HG02870 (cell line): ENCODE measurements at regions not wholly inside any gene's neighbourhood (a gene's known extent, or its start where the extent isn't known, plus 50 kb on each side); places are given as distances from the start of the nearest gene placed in this dataset.
"Not testable (repeated sequence)": the region's sequence is repeated elsewhere in the genome, so short reads cannot be mapped to it uniquely, and the experiment has no call there.

Experiments
- ATAC-seq: cut with Tn5 transposase; IDR thresholded peaks from one replicate; pipeline ENCODE4 v1.9.1; 2021; ENCODE audit warnings: mild to moderate bottlenecking, moderate library complexity; ENCODE audit not compliant: unreplicated experiment

GRCh38 chr9:108766626-108767161, 89.1 kb downstream of the ACTL7B start:
- no peak for ATAC-seq

GRCh38 chr9:108765265-108765664, 90.5 kb downstream of the ACTL7B start:
- ATAC-seq, result no peak

DNA sequence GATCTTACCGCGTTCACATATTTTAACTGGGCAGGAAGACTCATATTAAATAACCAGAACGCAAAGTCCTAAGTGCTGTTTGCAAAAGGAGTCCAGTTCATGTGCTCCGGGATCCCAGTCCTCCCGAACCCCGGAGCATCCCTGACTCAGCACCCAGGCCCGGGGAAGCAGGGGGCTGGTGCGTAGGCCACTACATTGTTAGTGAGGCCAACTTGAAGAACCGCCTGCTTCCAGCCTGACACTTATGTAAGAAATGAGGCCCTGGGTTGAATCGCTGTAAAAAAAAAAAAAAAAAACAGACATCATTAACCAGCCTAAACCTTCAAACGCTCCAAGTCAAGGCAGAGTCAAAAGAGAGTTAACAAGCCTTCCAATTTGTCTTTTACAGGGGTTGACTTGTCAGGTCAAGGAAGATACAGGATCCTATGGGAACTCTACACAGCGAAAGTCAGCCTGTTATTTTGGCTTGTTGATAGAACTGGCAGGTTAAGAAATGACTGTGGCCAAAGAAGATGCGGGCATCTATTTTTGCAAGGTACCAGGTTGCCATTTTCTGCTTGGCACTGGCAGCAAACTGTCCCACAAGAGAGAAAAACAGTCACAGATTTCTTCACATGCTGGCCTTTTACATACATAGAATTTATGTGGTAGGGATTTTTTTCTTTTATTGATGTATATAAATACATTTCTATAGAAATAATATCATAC, 93.3 kb downstream of the ACTL7B start:
- ATAC-seq, result no peak

GRCh38 chr9:108761655-108762347, 94.0 kb downstream of the ACTL7B start:
- no peak for ATAC-seq

DNA sequence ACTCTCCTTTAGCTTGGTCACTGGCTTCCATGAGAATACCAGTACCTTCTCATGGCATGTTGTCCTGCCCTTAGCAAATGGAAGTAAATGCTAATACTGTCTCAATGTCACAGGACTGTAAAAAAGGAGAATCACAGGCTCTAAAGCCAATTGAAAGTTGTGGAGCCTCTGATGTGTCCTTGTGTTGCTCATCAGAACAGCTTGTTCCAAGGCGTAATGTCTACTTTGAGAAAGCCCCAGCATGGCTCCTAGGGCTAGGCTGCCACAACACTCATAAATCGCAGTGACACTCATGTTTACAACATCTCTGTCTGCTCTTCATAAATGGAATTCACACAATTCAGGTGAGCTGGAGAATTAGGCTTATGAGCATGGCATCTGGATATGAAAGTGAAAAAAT, 94.9 kb downstream of the ACTL7B start:
- no peak for ATAC-seq

DNA sequence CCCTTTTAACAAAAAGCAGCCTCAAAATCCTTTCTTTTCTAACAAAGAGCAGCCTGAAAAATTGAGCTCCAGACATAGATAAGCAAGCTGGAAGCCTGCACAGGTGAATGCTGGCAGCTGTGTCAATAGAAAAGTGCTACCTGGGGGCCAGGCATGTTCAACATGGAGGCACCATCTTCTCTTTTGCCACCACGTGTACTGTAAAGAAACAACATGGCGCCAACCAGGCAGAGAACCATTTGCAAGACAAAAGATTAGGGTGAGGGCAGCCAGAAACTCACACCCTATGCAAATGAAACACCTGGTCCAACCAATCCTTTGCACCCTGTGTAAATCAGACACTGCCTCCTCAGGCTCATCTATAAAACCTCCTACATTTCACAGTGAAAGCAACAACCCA, 96.0 kb downstream of the ACTL7B start:
- ATAC-seq, result no peak

DNA sequence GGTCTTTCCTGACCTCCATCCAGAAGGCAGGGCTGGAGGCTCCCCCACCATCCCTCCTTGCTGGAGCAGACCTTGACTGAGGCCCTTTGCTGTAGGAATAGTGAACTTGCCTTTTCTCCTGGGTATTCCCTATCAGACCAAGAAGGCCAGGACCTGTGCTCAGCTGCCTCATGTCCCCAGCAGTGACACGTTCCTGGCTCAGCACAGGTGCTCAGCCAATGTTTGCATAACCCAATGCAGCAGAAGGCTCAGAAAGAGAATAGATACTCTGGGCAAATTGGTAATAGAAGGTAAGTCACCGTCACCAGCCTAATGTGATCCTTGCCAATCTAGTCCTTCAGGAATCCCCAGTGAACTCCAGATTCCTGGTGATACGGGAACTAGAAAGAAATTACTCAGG, 96.4 kb downstream of the ACTL7B start:
- ATAC-seq, result no peak

- no peak for ATAC-seq
These were observed 98.9 kb downstream of the ACTL7B start for GRCh38 chr9:108756746-108757490.

DNA sequence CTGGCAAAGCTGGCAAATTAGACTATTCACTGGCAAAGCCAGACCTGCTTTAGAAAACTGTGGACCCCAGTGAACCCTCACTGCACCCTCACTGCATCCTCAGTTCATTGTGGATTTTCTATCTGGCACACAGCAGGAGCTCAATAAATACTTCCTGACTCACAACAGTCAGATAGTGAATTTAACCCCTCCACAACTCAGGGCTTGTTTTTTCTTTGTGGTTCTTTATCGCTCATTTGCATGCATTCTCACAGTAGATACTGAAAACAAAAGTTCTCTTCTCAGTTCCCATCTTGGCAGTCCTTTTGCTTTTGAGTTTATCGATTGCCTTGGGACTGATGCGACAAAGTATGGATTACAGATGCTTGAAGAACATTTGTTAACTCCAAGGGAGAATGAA, 99.8 kb downstream of the ACTL7B start:
- ATAC-seq, result peak; percentile 55

- no peak for ATAC-seq
These were observed 104.4 kb downstream of the ACTL7B start for GRCh38 chr9:108751369-108751768.

DNA sequence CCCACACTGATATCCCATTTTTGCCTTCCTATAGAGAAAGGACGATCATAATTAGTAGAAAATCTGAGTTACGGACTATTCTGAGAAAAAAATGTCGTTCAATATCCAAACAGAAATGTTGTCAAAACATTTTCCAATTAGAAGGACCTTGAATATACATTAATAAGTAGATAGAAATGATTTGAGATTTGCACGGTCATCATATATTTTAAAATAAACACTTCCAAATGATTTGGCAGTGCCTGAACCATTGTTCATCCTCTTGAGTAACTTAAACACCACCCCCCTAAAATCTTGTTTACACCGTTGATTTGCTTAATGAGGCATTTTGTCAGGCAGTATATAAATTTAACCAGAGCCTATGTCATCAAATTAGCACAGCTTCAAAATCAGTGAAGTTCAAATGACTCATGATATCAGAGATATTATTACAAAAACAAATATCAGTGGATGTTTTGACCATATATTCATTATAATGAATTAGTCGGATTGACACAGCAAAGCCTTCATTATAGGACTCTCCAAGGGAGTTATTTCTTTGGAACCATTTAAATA, 105.0 kb downstream of the ACTL7B start:
- ATAC-seq, result no peak

GRCh38 chr9:108748776-108749175, 107.0 kb downstream of the ACTL7B start:
- ATAC-seq, result no peak

DNA sequence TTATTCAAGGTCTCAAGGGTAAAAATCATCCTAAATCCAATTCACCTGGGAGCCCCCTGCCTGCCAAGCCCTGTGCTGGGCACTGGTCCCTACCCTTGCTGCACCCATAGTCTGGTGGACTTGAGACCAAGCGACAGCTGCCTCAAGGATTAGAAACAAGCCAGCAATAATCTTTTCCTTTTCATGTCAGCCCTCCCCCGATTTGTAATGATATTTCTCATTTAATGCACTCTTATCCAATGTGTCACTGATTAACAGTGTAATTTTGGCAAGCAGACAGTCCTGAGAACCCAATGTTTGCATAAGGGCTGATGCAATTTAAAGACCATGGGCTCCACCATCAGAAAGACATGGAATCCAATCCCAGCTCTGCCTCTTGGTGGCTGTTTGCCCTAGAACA, 108.9 kb downstream of the ACTL7B start:
- ATAC-seq, result no peak

DNA sequence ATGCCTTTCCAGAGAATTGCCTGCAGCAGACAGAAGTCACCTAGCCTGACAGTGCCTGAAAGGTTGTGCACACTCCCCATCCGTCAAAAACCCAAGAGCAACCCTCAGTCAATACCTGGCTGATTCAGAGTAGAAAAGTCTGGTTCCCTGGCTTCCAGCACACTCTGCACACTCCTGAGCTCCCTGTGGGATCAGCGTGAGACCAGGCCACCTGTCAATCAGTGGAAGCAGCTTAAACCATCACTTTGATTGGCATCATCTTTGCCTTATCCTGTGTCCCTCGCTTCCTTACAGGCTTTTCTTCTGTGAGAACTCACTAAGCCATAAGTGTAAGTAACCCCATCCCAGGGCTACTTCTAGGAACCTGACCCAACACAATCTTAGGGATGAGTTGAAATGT, 109.8 kb downstream of the ACTL7B start:
- ATAC-seq, result no peak

DNA sequence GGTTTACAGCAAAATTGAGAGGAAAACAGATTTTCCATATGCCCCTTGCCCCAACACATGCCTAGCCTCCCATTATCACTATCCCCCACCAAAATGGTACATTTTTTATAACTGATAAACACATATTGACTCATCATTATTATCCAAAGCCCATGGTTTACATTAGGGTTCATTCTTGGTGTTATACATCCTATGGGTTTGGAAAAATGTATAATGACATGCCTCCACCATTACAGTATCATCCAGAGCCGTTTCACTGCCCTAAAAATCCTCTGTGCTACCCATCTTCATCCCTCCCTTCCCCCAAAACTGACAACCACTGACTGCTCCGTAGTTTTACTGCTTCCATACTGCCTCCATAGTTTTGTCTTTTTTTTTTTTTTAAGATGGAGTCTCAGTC, 111.1 kb downstream of the ACTL7B start:
- no peak for ATAC-seq

GRCh38 chr9:108743901-108744371, 111.8 kb downstream of the ACTL7B start:
- ATAC-seq, result no peak

- ATAC-seq, result no peak
These were observed 112.4 kb downstream of the ACTL7B start for GRCh38 chr9:108743416-108743815.

GRCh38 chr9:108742191-108742590, 113.6 kb downstream of the ACTL7B start:
- no peak for ATAC-seq

DNA sequence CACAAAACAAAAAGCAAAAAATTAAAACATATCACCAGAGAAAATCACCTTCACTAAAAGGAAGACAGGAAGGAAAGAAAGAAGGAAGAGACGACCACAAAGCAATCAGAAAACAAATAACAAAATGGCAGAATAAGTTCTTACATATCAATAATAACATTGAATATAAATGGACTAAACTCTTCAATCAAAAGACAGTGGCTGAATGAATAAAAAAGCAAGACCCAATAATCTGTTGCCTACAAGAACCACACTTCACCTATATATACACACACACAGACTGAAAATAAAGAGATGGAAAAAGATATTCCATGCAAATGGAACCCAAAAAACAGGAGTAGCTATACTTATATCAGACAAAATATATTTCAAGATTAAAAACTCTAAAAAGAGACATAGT, 124.5 kb downstream of the ACTL7B start:
- not testable (repeated sequence) for ATAC-seq

DNA sequence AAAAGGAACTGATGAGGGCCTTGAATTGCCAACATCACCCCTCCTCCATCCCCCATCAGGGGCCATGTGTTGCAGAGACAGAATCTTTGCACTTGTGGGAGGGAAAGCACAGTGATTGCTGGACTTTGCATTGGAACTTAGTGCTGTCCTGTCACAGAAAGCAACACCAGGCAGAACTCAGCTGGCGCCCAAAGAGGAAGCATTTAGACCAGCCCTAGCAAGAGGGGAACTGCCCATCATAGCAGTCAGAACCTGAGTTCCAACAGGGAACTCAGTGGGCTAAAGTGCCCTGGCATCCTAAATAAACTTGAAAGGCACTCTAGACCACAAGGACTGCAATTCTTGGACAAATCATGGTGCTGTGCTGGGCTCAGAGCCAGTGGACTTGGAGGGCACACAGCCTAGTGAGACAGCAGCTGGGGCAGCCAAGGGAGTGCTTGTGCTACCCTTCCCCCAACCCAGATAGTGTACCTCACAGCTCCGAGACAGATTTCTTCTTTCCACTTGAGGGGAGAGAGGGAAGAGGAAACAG, 128.1 kb downstream of the ACTL7B start:
- no peak for ATAC-seq

DNA sequence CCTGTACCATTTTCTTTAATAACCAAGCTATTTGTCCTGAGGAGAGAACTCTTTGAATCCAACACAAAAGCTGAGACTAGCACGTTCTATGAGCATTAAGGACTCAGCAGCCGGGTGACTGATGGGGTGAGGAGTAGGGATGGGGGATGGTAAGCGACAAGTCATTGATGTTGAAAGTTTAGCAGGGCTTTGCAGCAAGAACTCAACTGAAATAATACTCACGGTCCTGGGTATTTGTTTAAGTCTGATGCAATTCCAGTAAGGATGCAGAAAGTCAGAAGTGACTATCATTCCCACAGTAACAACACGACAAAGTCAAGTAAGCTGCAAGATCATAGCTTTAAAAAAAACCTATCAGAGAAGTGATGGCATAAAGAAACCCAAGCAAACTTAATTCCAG, 131.1 kb downstream of the ACTL7B start:
- ATAC-seq, result no peak
